Parathyroid adenoma (tissue), 2 donors: ENCODE measurements at regions not wholly inside any gene's neighbourhood (a gene's known extent, or its start where the extent isn't known, plus 50 kb on each side); places are given as distances from the start of the nearest gene placed in this dataset.

Experiments used
- H2AFZ ChIP-seq: fragments of 300-600 bp; sonication (generic); one replicate; pipeline ENCODE4 v1.7.0; 2017; ENCODE audit warnings: antibody characterized with exemption, mild to moderate bottlenecking
- H3K27ac ChIP-seq: fragments of 300-600 bp; sonication (generic); one replicate; pipeline ENCODE4 v1.7.0; 2017
- H3K27me3 ChIP-seq: fragments of 300-600 bp; sonication (generic); one replicate; pipeline ENCODE4 v1.7.0; 2017; ENCODE audit warnings: low read length; ENCODE audit not compliant: control insufficient read depth, insufficient read depth
- H3K36me3 ChIP-seq: fragments of 300-600 bp; sonication (generic); one replicate; pipeline ENCODE4 v1.7.0; 2017; ENCODE audit warnings: low read length; ENCODE audit not compliant: control insufficient read depth, insufficient read depth
- H3K4me1 ChIP-seq: fragments of 300-600 bp; sonication (generic); one replicate; pipeline ENCODE4 v1.7.0; 2017; ENCODE audit warnings: control low read depth
- H3K4me2 ChIP-seq: fragments of 300-600 bp; sonication (generic); one replicate; pipeline ENCODE4 v1.7.0; 2017; ENCODE audit warnings: low read length
- H3K4me3 ChIP-seq: fragments of 300-600 bp; sonication (generic); one replicate; pipeline ENCODE4 v1.7.0; 2017; ENCODE audit warnings: low read depth, low read length
- H3K79me2 ChIP-seq: fragments of 300-600 bp; sonication (generic); one replicate; pipeline ENCODE4 v1.7.0; 2017; ENCODE audit warnings: control low read depth
- H3K9ac ChIP-seq: fragments of 300-600 bp; sonication (generic); one replicate; pipeline ENCODE4 v1.7.0; 2017; ENCODE audit warnings: mild to moderate bottlenecking
- H3K9me3 ChIP-seq: fragments of 300-600 bp; sonication (generic); one replicate; pipeline ENCODE4 v1.7.0; 2017; ENCODE audit warnings: low read length; ENCODE audit not compliant: control insufficient read depth
- TF ChIP-seq, protein P1 (sequence below): fragments of 300-600 bp; sonication (generic); IDR thresholded peaks from one replicate; pipeline ENCODE4 v1.7.0; 2017; ENCODE audit warnings: antibody characterized with exemption, mild to moderate bottlenecking
- donor health status: primary hyperparathyroidism.

DNA sequence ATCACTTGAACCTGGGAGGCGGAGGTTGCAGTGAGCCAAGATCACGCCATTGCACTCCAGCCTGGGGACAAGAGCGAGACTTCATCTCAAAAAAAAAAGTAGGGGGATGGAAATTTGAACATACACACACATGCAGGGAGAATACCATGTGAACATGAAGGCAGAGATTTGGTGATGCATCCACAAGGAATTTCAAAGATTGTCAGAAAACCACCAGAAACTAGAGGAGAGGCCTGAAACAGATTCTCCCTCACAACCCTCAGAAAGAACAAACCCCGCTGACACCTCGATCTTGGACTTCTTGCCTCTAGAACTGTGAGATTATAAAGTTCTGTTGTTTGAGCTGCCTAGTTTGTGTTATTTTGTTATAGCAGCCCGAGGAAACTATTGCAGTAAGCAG, 125.5 kb downstream of the GPX5 start:
- no peaks in the 10 kb centered on the region for H3K4me1 ChIP-seq
- H2AFZ ChIP-seq = no peak overlapping the region
- H3K79me2 ChIP-seq = no peaks in the 10 kb centered on the region
- no peak overlapping the region for H3K4me2 ChIP-seq
- no peaks in the 10 kb centered on the region for H3K36me3 ChIP-seq
- H3K27ac ChIP-seq = no peak overlapping the region
- H3K27me3 ChIP-seq = no peaks in the 10 kb centered on the region
- H3K4me3 ChIP-seq = no peak overlapping the region
- no peak overlapping the region for H3K9ac ChIP-seq
- TF ChIP-seq, protein P1, sequence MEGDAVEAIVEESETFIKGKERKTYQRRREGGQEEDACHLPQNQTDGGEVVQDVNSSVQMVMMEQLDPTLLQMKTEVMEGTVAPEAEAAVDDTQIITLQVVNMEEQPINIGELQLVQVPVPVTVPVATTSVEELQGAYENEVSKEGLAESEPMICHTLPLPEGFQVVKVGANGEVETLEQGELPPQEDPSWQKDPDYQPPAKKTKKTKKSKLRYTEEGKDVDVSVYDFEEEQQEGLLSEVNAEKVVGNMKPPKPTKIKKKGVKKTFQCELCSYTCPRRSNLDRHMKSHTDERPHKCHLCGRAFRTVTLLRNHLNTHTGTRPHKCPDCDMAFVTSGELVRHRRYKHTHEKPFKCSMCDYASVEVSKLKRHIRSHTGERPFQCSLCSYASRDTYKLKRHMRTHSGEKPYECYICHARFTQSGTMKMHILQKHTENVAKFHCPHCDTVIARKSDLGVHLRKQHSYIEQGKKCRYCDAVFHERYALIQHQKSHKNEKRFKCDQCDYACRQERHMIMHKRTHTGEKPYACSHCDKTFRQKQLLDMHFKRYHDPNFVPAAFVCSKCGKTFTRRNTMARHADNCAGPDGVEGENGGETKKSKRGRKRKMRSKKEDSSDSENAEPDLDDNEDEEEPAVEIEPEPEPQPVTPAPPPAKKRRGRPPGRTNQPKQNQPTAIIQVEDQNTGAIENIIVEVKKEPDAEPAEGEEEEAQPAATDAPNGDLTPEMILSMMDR = no peak
- H3K9me3 ChIP-seq = no peaks in the 10 kb centered on the region

DNA sequence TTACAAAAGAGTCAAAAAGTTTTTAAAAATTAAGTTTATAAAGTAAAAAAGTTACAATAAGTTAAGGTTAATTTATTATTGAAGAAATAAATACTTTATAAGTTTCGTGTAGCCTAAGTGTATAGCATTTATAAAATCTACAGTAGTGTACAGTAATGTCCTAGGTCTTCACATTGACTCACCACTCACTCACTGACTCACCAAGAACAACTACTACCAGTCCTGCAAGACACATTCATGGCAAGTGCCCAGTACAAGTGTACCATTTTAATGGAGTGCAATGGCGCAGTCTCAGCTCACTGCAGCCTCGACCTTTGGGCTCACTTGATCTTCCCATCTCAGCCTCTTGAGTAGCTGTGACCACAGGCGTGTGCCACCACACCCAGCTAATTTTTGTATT, 128.2 kb downstream of the GPX5 start:
- Histone ChIP-seq H3K27me3 (no peaks in the 10 kb centered on the region), H2AFZ (no peak overlapping the region), H3K4me3 (no peak overlapping the region), H3K9ac (no peak overlapping the region), H3K9me3 (no peaks in the 10 kb centered on the region), H3K4me1 (no peaks in the 10 kb centered on the region), H3K36me3 (no peaks in the 10 kb centered on the region), H3K79me2 (no peaks in the 10 kb centered on the region), H3K27ac (no peak overlapping the region), H3K4me2 (no peak overlapping the region)
- TF ChIP-seq, protein P1 = no peak

DNA sequence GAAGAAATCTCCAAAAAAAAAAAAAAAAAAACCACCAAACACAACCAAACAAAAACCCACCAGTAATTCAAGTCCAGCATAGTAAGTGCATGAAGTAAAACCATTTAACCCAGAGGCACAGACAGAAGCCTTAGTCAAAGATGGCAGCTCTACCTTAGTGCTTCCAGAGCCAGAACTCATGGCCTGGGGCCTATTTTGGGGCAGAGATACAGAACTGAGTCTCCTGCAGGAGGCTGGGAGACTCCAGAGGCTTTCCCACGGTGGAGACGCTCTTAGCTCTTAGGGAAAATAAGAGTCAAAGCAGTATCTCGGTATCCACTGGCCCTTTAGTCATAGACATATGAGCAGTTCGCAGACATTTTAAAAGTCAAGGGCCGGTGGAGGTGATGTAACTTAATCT, 129.5 kb downstream of the GPX5 start:
- peaks cover 3% of the 10 kb centered on the region for H3K27me3 ChIP-seq
- H3K4me2 ChIP-seq = no peak overlapping the region
- no peak overlapping the region for H3K4me3 ChIP-seq
- no peak overlapping the region for H3K27ac ChIP-seq
- no peaks in the 10 kb centered on the region for H3K4me1 ChIP-seq
- H3K9ac ChIP-seq = no peak overlapping the region
- no peaks in the 10 kb centered on the region for H3K36me3 ChIP-seq
- H3K79me2 ChIP-seq = no peaks in the 10 kb centered on the region
- TF ChIP-seq, protein P1 = no peak
- H3K9me3 ChIP-seq = no peaks in the 10 kb centered on the region
- H2AFZ ChIP-seq = no peak overlapping the region

DNA sequence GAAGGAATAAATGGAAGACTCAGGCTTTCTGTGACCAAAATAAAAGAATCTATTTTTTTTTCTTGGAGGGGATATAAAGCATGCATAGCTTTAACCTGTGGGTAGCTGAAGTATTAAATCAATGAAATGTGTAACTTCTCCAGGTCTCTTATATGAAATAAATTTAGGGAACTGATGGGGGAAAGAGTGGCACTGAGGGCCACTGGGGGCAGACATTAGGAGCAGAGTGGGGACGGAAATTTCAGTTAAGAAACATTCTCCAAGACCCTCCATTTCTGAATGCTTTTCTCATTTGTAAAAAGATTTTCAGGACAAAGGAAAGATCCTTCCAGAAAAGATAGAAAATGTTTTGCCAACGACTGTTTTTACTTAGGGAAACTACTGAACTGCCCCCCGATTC, 131.0 kb downstream of the GPX5 start:
- no peaks in the 10 kb centered on the region for H3K9me3 ChIP-seq
- no peak overlapping the region for H3K9ac ChIP-seq
- H3K36me3 ChIP-seq = no peaks in the 10 kb centered on the region
- H2AFZ ChIP-seq = no peak overlapping the region
- TF ChIP-seq, protein P1 = no peak
- H3K4me2 ChIP-seq = no peak overlapping the region
- H3K4me1 ChIP-seq = no peaks in the 10 kb centered on the region
- no peak overlapping the region for H3K27ac ChIP-seq
- H3K79me2 ChIP-seq = no peaks in the 10 kb centered on the region
- peaks cover 3% of the 10 kb centered on the region for H3K27me3 ChIP-seq
- H3K4me3 ChIP-seq = no peak overlapping the region

DNA sequence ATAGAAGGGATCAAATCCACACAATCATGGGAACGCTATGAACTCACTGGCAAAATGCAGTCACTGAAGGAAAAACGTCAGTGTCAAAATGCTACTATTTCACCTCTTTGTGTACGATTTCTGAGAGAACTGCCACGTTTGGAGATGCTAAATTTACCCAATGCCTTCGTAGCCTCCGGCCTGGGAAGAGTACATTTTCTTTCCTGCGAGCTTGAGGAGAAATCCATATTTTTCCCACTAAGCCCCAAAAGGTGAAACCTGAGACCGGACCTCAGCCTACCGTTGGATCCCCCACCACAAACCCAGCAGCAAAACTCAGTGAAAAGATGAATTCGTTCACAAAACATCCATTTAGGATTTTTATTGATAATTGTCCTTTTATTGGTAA, 131.7 kb downstream of the GPX5 start:
- TF ChIP-seq, protein P1 = no peak
- Histone ChIP-seq H3K4me3 (no peak overlapping the region), H2AFZ (no peak overlapping the region), H3K36me3 (no peaks in the 10 kb centered on the region), H3K27me3 (peaks cover 3% of the 10 kb centered on the region), H3K9ac (no peak overlapping the region), H3K4me1 (no peaks in the 10 kb centered on the region), H3K27ac (no peak overlapping the region), H3K9me3 (no peaks in the 10 kb centered on the region), H3K79me2 (no peaks in the 10 kb centered on the region), H3K4me2 (no peak overlapping the region)
